ENCODE measurements at regions not wholly inside any gene's neighbourhood (a gene's known extent, or its start where the extent isn't known, plus 50 kb on each side); places are given as distances from the start of the nearest gene placed in this dataset.

GRCh38 chr2:78318275-78318674 lies 707.2 kb upstream of the REG3G start:
- no peak for DNase-seq
- ATAC-seq (ENCODE audit: poor library complexity), result no peak
- intact Hi-C loops (cut with DNase I), result no loop called here

GRCh38 chr2:78330193-78330592 lies 695.3 kb upstream of the REG3G start:
- intact Hi-C loops (cut with DNase I), result no loop called here
- DNase-seq (no peak), ATAC-seq (ENCODE audit: poor library complexity) (no peak)

GRCh38 chr2:78351208-78351607 lies 674.3 kb upstream of the REG3G start:
- ATAC-seq (ENCODE audit: poor library complexity) (no peak), DNase-seq (no peak)
- intact Hi-C loops (cut with DNase I), result no loop called here

- ATAC-seq (ENCODE audit: poor library complexity), result no peak
- intact Hi-C loops (cut with DNase I), result no loop called here
- no peak for DNase-seq
Observed at GRCh38 chr2:78353168-78353567, 672.3 kb upstream of the REG3G start.

- DNase-seq (no peak), ATAC-seq (ENCODE audit: poor library complexity) (no peak)
- intact Hi-C loops (cut with DNase I), result no loop called here
Observed at GRCh38 chr2:78355967-78356366, 669.5 kb upstream of the REG3G start.

GRCh38 chr2:78383576-78383975 lies 641.9 kb upstream of the REG3G start:
- intact Hi-C loops (cut with DNase I), result no loop called here
- DNase-seq (no peak), ATAC-seq (ENCODE audit: poor library complexity) (no peak)

GRCh38 chr2:78397198-78397597 lies 628.3 kb upstream of the REG3G start:
- intact Hi-C loops (cut with DNase I), result no loop called here
- no peak for DNase-seq
- no peak for ATAC-seq (ENCODE audit: poor library complexity)

- DNase-seq (no peak), ATAC-seq (ENCODE audit: poor library complexity) (no peak)
- intact Hi-C loops (cut with DNase I), result no loop called here
Observed at GRCh38 chr2:78407960-78408794, 617.3 kb upstream of the REG3G start.

- ATAC-seq (ENCODE audit: poor library complexity) (no peak), DNase-seq (no peak)
- intact Hi-C loops (cut with DNase I), result no loop called here
Observed at GRCh38 chr2:78408795-78409118, 616.7 kb upstream of the REG3G start.

GRCh38 chr2:78411303-78411702 lies 614.2 kb upstream of the REG3G start:
- no peak for DNase-seq
- ATAC-seq (ENCODE audit: poor library complexity), result no peak
- intact Hi-C loops (cut with DNase I), result no loop called here

GRCh38 chr2:78416625-78417300 lies 608.7 kb upstream of the REG3G start:
- DNase-seq, result no peak
- no peak for ATAC-seq (ENCODE audit: poor library complexity)
- intact Hi-C loops (cut with DNase I), result no loop called here

GRCh38 chr2:78417355-78417754 lies 608.1 kb upstream of the REG3G start:
- intact Hi-C loops (cut with DNase I), result no loop called here
- ATAC-seq (ENCODE audit: poor library complexity) (no peak), DNase-seq (no peak)

GRCh38 chr2:78418021-78418420 lies 607.5 kb upstream of the REG3G start:
- no peak for DNase-seq
- intact Hi-C loops (cut with DNase I), result no loop called here
- ATAC-seq (ENCODE audit: poor library complexity), result no peak

- intact Hi-C loops (cut with DNase I), result no loop called here
- no peak for DNase-seq
- no peak for ATAC-seq (ENCODE audit: poor library complexity)
Observed at GRCh38 chr2:78420132-78420531, 605.4 kb upstream of the REG3G start.

- DNase-seq (no peak), ATAC-seq (ENCODE audit: poor library complexity) (no peak)
- intact Hi-C loops (cut with DNase I), result no loop called here
Observed at GRCh38 chr2:78423631-78424030, 601.9 kb upstream of the REG3G start.

- no peak for ATAC-seq (ENCODE audit: poor library complexity)
- intact Hi-C loops (cut with DNase I), result no loop called here
Observed at GRCh38 chr2:78427170-78427569, 598.3 kb upstream of the REG3G start.

GRCh38 chr2:78431241-78431640 lies 594.3 kb upstream of the REG3G start:
- no peak for ATAC-seq (ENCODE audit: poor library complexity)
- DNase-seq, result no peak
- intact Hi-C loops (cut with DNase I), result no loop called here

More at GRCh38 chr2:78427170-78427569, 598.3 kb upstream of the REG3G start:
- DNase-seq, result no peak

- intact Hi-C loops (cut with DNase I), result no loop called here
- no peak for DNase-seq
- no peak for ATAC-seq (ENCODE audit: poor library complexity)
Observed at GRCh38 chr2:78439122-78439521, 586.4 kb upstream of the REG3G start.

- no peak for ATAC-seq (ENCODE audit: poor library complexity)
- DNase-seq, result no peak
- intact Hi-C loops (cut with DNase I), result no loop called here
Observed at GRCh38 chr2:78455586-78455985, 569.9 kb upstream of the REG3G start.

GRCh38 chr2:78457269-78457668 lies 568.2 kb upstream of the REG3G start:
- DNase-seq (no peak), ATAC-seq (ENCODE audit: poor library complexity) (no peak)
- intact Hi-C loops (cut with DNase I), result no loop called here

GRCh38 chr2:78465707-78466106 lies 559.8 kb upstream of the REG3G start:
- intact Hi-C loops (cut with DNase I), result no loop called here
- ATAC-seq (ENCODE audit: poor library complexity), result no peak

More at GRCh38 chr2:78465707-78466106, 559.8 kb upstream of the REG3G start:
- no peak for DNase-seq

Data from Right ventricle myocardium superior (tissue), 1 donor.